Esophagus squamous epithelium (tissue), 4 donors: ENCODE measurements at regions not wholly inside any gene's neighbourhood (a gene's known extent, or its start where the extent isn't known, plus 50 kb on each side); places are given as distances from the start of the nearest gene placed in this dataset.

Source experiments
- POLR2A ChIP-seq, 4 donors: fragments of 450-650 bp; IDR thresholded peaks; one replicate each; pipeline ENCODE4 v1.6.1; 2017; ENCODE audit warnings: antibody characterized with exemption in 4 of 4, mild to moderate bottlenecking in 4 of 4, moderate library complexity in 3 of 4
- TF ChIP-seq, protein P1 (sequence below), 6 experiments: fragments of 450-650 bp in 4 of 6; fragments of 200-600 bp in 2 of 6; sonication (generic) in 2 of 6; IDR thresholded peaks; one replicate each; pipeline ENCODE4 v1.5.1; 2016 to 2019; ENCODE audit warnings: antibody characterized with exemption in 6 of 6, mild to moderate bottlenecking in 4 of 6, moderate library complexity in 4 of 6

DNA sequence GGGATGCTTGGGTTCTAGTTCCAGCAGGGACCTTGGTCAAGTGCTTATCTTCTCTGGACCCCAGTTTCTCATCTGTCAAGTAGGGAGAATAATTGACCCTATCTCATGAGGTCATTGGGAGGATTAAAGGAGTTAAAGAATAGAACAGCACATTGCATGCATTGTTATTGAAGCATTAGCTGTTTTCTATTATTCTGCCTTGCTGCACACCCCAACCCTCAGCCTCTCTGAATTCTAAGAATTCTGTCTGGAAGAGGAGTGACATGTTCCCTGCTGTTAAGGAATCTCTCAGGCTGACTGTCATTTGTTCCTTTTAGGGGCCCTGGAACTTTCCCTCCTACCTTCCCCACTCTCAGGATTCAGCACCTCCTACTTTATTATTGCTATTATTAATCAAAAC, 73.9 kb downstream of the NENF start:
- TF ChIP-seq, protein P1, sequence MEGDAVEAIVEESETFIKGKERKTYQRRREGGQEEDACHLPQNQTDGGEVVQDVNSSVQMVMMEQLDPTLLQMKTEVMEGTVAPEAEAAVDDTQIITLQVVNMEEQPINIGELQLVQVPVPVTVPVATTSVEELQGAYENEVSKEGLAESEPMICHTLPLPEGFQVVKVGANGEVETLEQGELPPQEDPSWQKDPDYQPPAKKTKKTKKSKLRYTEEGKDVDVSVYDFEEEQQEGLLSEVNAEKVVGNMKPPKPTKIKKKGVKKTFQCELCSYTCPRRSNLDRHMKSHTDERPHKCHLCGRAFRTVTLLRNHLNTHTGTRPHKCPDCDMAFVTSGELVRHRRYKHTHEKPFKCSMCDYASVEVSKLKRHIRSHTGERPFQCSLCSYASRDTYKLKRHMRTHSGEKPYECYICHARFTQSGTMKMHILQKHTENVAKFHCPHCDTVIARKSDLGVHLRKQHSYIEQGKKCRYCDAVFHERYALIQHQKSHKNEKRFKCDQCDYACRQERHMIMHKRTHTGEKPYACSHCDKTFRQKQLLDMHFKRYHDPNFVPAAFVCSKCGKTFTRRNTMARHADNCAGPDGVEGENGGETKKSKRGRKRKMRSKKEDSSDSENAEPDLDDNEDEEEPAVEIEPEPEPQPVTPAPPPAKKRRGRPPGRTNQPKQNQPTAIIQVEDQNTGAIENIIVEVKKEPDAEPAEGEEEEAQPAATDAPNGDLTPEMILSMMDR (IDR thresholded peaks at IDR 0.05), result no peak
- no peak for TF ChIP-seq POLR2A (IDR thresholded peaks at IDR 0.05)
